Left ventricle myocardium inferior (tissue), 1 donor: ENCODE measurements at regions not wholly inside any gene's neighbourhood (a gene's known extent, or its start where the extent isn't known, plus 50 kb on each side); places are given as distances from the start of the nearest gene placed in this dataset.

ENCODE experiments used
- DNase-seq: peaks from one replicate; pipeline ENCODE4 v3.0.0-alpha.2; 2020
- H3K27ac ChIP-seq: fragments of 200-600 bp; replicated peaks from 2 replicates; pipeline ENCODE4 v1.8.0; 2021
- H3K27me3 ChIP-seq: fragments of 200-600 bp; 2 replicates; pipeline ENCODE4 v1.8.0; 2021; ENCODE audit warnings: low read depth
- H3K36me3 ChIP-seq: fragments of 200-600 bp; 2 replicates; pipeline ENCODE4 v1.8.0; 2021
- H3K4me1 ChIP-seq: fragments of 200-600 bp; 2 replicates; pipeline ENCODE4 v1.8.0; 2021
- H3K4me3 ChIP-seq: fragments of 200-600 bp; 2 replicates; pipeline ENCODE4 v1.8.0; 2021; ENCODE audit warnings: mild to moderate bottlenecking, moderate library complexity
- H3K9me3 ChIP-seq: fragments of 200-600 bp; replicated peaks from 2 replicates; pipeline ENCODE4 v1.8.0; 2021
- intact Hi-C: fragments of 100-400 bp; cut with micrococcal nuclease; formaldehyde crosslinking; loops from one replicate; pipeline ENCODE4 v1.11.0; 2022
- TF ChIP-seq, protein P1 (sequence below): fragments of 200-600 bp; IDR thresholded peaks from 2 replicates; pipeline ENCODE4 v1.8.0; 2021; ENCODE audit warnings: antibody characterized with exemption, mild to moderate bottlenecking, borderline replicate concordance
- donor health status: DM: no; HTN: yes; CAD: no; lungs with severe emphysema.

- TF ChIP-seq, protein P1, sequence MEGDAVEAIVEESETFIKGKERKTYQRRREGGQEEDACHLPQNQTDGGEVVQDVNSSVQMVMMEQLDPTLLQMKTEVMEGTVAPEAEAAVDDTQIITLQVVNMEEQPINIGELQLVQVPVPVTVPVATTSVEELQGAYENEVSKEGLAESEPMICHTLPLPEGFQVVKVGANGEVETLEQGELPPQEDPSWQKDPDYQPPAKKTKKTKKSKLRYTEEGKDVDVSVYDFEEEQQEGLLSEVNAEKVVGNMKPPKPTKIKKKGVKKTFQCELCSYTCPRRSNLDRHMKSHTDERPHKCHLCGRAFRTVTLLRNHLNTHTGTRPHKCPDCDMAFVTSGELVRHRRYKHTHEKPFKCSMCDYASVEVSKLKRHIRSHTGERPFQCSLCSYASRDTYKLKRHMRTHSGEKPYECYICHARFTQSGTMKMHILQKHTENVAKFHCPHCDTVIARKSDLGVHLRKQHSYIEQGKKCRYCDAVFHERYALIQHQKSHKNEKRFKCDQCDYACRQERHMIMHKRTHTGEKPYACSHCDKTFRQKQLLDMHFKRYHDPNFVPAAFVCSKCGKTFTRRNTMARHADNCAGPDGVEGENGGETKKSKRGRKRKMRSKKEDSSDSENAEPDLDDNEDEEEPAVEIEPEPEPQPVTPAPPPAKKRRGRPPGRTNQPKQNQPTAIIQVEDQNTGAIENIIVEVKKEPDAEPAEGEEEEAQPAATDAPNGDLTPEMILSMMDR = no peak
- no peaks in the 10 kb centered on the region for H3K9me3 ChIP-seq
- H3K36me3 ChIP-seq = no peaks in the 10 kb centered on the region
- H3K27ac ChIP-seq = no peak overlapping the region
- intact Hi-C loops = no loop called here
- H3K4me1 ChIP-seq = no peaks in the 10 kb centered on the region
- peaks cover 13% of the 10 kb centered on the region for H3K27me3 ChIP-seq
- DNase-seq = no peak
- H3K4me3 ChIP-seq = no peak overlapping the region
Measured at GRCh38 chr20:40410028-40410427, 279.0 kb downstream of the MAFB start.

- Histone ChIP-seq H3K27ac (no peak overlapping the region), H3K4me3 (no peak overlapping the region), H3K36me3 (no peaks in the 10 kb centered on the region), H3K4me1 (no peaks in the 10 kb centered on the region), H3K27me3 (peaks cover 4% of the 10 kb centered on the region), H3K9me3 (no peaks in the 10 kb centered on the region)
- no peak for DNase-seq
- intact Hi-C loops = no loop called here
- TF ChIP-seq, protein P1 = no peak
Measured at GRCh38 chr20:40397467-40397866, 291.6 kb downstream of the MAFB start.

DNA sequence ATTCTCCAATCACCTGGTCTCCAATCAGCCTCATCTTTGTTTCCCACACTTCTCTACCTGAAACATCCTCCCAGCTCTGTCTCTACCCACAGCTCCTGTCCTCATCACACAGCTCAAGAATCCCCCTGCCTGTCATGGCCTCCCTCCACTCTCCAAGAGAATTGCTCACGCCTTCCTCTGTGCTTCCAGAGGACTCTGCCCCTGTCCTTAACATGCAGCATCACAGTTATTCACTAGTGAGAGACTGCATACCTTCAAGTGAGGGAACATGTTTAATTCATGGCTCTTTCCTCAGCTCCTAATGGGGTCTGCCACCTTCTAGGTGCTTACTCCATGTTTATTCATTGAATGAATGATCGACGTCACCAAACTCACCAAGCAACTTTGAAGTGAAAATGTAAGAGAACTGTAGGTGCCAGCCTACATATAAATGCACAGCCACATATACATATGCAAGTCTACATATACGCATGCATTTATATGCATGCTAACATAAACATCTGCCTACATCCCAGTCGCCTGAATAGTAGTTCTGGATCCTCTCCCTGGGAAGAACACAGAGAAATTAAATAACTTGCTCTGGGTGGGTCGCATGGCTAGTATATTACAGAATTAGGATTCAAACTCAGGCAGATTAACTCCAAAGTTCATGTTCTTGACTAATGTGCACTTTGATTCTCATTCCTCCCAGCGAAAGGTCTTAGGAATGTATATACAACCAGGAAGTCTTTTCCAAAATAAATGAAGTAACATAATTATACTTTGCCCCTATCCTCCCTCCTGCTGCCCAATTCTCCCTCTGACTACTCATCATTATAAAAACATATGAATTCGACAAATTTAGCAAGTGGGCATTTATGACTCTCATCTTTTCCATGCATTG lies 295.6 kb downstream of the MAFB start:
- TF ChIP-seq, protein P1 = no peak
- H3K9me3 ChIP-seq = no peaks in the 10 kb centered on the region
- DNase-seq = no peak
- peaks cover 4% of the 10 kb centered on the region for H3K27me3 ChIP-seq
- H3K4me3 ChIP-seq = no peak overlapping the region
- intact Hi-C loops = no loop called here
- H3K27ac ChIP-seq = no peak overlapping the region
- no peaks in the 10 kb centered on the region for H3K4me1 ChIP-seq
- H3K36me3 ChIP-seq = no peaks in the 10 kb centered on the region

- no peak overlapping the region for H3K4me3 ChIP-seq
- H3K4me1 ChIP-seq = no peaks in the 10 kb centered on the region
- no peaks in the 10 kb centered on the region for H3K9me3 ChIP-seq
- DNase-seq = no peak
- peaks cover 13% of the 10 kb centered on the region for H3K27me3 ChIP-seq
- no peaks in the 10 kb centered on the region for H3K36me3 ChIP-seq
- H3K27ac ChIP-seq = no peak overlapping the region
- intact Hi-C loops = no loop called here
- TF ChIP-seq, protein P1 = no peak
Measured at GRCh38 chr20:40390654-40391053, 298.4 kb downstream of the MAFB start.

GRCh38 chr20:40370800-40371199 lies 318.2 kb downstream of the MAFB start:
- intact Hi-C loops = no loop called here
- DNase-seq = no peak
- no peaks in the 10 kb centered on the region for H3K27me3 ChIP-seq

More at GRCh38 chr20:40370800-40371199, 318.2 kb downstream of the MAFB start:
- no peaks in the 10 kb centered on the region for H3K36me3 ChIP-seq
- no peak overlapping the region for H3K4me3 ChIP-seq
- H3K9me3 ChIP-seq = peaks cover 19% of the 10 kb centered on the region
- H3K27ac ChIP-seq = no peak overlapping the region
- TF ChIP-seq, protein P1 = no peak
- no peaks in the 10 kb centered on the region for H3K4me1 ChIP-seq
